GM12878 (cell line): ENCODE measurements at regions not wholly inside any gene's neighbourhood (a gene's known extent, or its start where the extent isn't known, plus 50 kb on each side); places are given as distances from the start of the nearest gene placed in this dataset.

Experiments
- ATAC-seq: fragments of 200-7000 bp; cut with Tn5 transposase; 3 replicates; pipeline ENCODE4 v1.9.1; 2020; ENCODE audit warnings: mild to moderate bottlenecking, moderate library complexity
- BruUV-seq: library from RNA; stranded (reverse); fragments of 400-500 nt; replicated peaks from 2 replicates; lab custom pipeline; 2021; lab: Mats Ljungman, UMichigan
- CTCF ChIA-PET: fragments of 300-600 bp; sonication (Branson Sonifier 250); formaldehyde crosslinking; extraction: SDS; loops from one replicate; lab custom pipeline; 2021; ENCODE audit warnings: inconsistent platforms; lab: Yijun Ruan, JAX
- POLR2A ChIA-PET: fragments of 350-600 bp; formaldehyde crosslinking; extraction: SDS; loops from one replicate; lab custom pipeline; 2021; ENCODE audit warnings: inconsistent platforms; lab: Charles Lee
- RAD21 ChIA-PET: fragments of 300-600 bp; sonication (Branson Sonifier 250); formaldehyde crosslinking; loops from one replicate; lab custom pipeline; 2023; ENCODE audit warnings: antibody characterized with exemption; ENCODE audit not compliant: unreplicated experiment; lab: Charles Lee
- SMC1A ChIA-PET: fragments of 300-600 bp; sonication (Branson Sonifier 250); formaldehyde crosslinking; loops from one replicate; lab custom pipeline; 2023; ENCODE audit not compliant: unreplicated experiment, uncharacterized antibody; lab: Charles Lee
- DNase-seq: peaks from one replicate; pipeline ENCODE4 v3.0.0-alpha.2; 2011; ENCODE audit warnings: low read depth, low spot score
- FAIRE-seq: peaks from 3 replicates; lab custom pipeline; 2011; peaks lifted over from hg19 to GRCh38; lab: Jason Lieb, UNC
- H2AFZ ChIP-seq: 2 replicates; pipeline ENCODE4 v1.6.0; 2011; ENCODE audit warnings: low read depth, low read length, control low read depth; ENCODE audit not compliant: control insufficient read depth
- H3K27ac ChIP-seq: 2 replicates; pipeline ENCODE4 v1.5.1; 2011; ENCODE audit warnings: control low read depth; ENCODE audit not compliant: control insufficient read depth, insufficient read depth
- H3K27me3 ChIP-seq, 2 experiments: replicated peaks in 1 of 2; 2 replicates each; pipeline versions ENCODE4 v1.6.0 to v1.6.1; 2011; ENCODE audit warnings: low read length in 1 of 2; ENCODE audit not compliant: control insufficient read depth in 2 of 2, insufficient read depth in 2 of 2
- H3K36me3 ChIP-seq, 2 experiments: 2 replicates each; pipeline ENCODE4 v1.5.1; 2011; ENCODE audit warnings: low read length in 1 of 2; ENCODE audit not compliant: control insufficient read depth in 2 of 2, insufficient read depth in 2 of 2
- H3K4me1 ChIP-seq: 2 replicates; pipeline ENCODE4 v1.6.1; 2011; ENCODE audit warnings: mild to moderate bottlenecking, low read length, moderate library complexity, mixed read lengths; ENCODE audit not compliant: control insufficient read depth, insufficient read depth
- H3K4me2 ChIP-seq: 2 replicates; pipeline ENCODE4 v1.6.0; 2011; ENCODE audit warnings: control low read depth; ENCODE audit not compliant: control insufficient read depth, insufficient read depth
- H3K4me3 ChIP-seq: fragments of 200-600 bp; sonication (generic); 2 replicates; pipeline ENCODE4 v1.5.1; 2016
- H3K79me2 ChIP-seq: 2 replicates; pipeline ENCODE4 v1.6.0; 2011; ENCODE audit warnings: low read length; ENCODE audit not compliant: control insufficient read depth, insufficient read depth
- H3K9ac ChIP-seq: 2 replicates; pipeline ENCODE4 v1.8.0; 2011; ENCODE audit warnings: low read length, control low read depth, mixed read lengths; ENCODE audit not compliant: control insufficient read depth, insufficient read depth
- H3K9me3 ChIP-seq: replicated peaks from 3 replicates; pipeline ENCODE4 v1.5.1; 2011; ENCODE audit warnings: mild to moderate bottlenecking, low read length; ENCODE audit not compliant: control insufficient read depth, insufficient read depth
- H4K20me1 ChIP-seq: 2 replicates; pipeline ENCODE4 v1.6.0; 2011; ENCODE audit not compliant: control insufficient read depth, insufficient read depth
- BMI1 ChIP-seq: fragments of 450-650 bp; IDR thresholded peaks from 2 replicates; pipeline ENCODE4 v1.6.1; 2016; ENCODE audit warnings: mild to moderate bottlenecking, moderate library complexity, borderline replicate concordance
- CREM ChIP-seq: IDR thresholded peaks from 2 replicates; pipeline ENCODE4 v1.6.1; 2014; ENCODE audit warnings: antibody characterized with exemption, low read depth
- SMARCA5 ChIP-seq: fragments of 450-650 bp; IDR thresholded peaks from 2 replicates; pipeline ENCODE4 v1.6.1; 2017; ENCODE audit warnings: mild to moderate bottlenecking
- ZNF622 ChIP-seq: fragments of 450-650 bp; IDR thresholded peaks from 2 replicates; pipeline ENCODE4 v1.6.1; 2017; ENCODE audit warnings: mild to moderate bottlenecking, inconsistent platforms
- WGBS: methylation state at CpG from one replicate; pipeline ENCODE4 v1.1.6; 2016; ENCODE audit warnings: low lambda C conversion rate; ENCODE audit not compliant: insufficient replicate concordance, insufficient coverage; ENCODE audit errors: missing lambda C conversion rate; 5-methylcytosine and 5-hydroxymethylcytosine counted together
- in situ Hi-C: fragments of 300-500 bp; cut with MboI; formaldehyde crosslinking; loops from 9 replicates; pipeline ENCODE4 v1.14.3; 2018; ENCODE audit warnings: mixed read lengths
- intact Hi-C: fragments of 100-400 bp; cut with micrococcal nuclease; formaldehyde crosslinking; loops from one replicate; pipeline ENCODE4 v1.14.2; 2022; ENCODE audit not compliant: unreplicated experiment
- TF ChIP-seq, protein P1 (sequence below), 3 experiments: IDR thresholded peaks in 2 of 3; conservative IDR thresholded peaks in 1 of 3; 2 replicates each; pipeline ENCODE4 v1.5.1; 2011; ENCODE audit warnings: low read depth in 3 of 3, low read length in 3 of 3, mild to moderate bottlenecking in 3 of 3, control low read depth in 2 of 3, moderate library complexity in 2 of 3, inconsistent platforms in 1 of 3, mixed read lengths in 1 of 3; ENCODE audit not compliant: control insufficient read depth in 2 of 3, insufficient read depth in 1 of 3; ENCODE audit errors: extremely low read depth in 1 of 3

DNA sequence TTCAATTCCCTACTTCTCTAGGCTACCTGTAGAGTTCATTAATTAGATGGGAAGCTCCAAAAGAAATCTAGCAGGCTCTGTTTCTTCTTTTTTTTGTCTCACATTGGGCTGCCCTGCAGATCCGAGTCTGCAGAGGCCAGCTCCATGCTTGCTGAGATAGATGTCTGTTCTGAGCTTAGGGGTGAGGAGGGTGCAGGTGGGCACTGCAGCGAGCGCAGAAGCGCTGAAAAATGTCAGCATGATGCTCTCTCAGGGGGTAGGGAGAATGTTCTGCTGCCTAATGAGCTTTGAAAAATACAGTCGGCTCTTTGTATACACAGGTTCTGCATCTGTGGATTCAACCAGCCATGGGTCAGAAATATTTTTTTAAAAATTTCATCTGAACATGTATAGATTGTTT lies 56.8 kb upstream of the KCNA3 start (continued):
- TF ChIP-seq ZNF622 (no peak), SMARCA5 (no peak)
- TF ChIP-seq, protein P1, sequence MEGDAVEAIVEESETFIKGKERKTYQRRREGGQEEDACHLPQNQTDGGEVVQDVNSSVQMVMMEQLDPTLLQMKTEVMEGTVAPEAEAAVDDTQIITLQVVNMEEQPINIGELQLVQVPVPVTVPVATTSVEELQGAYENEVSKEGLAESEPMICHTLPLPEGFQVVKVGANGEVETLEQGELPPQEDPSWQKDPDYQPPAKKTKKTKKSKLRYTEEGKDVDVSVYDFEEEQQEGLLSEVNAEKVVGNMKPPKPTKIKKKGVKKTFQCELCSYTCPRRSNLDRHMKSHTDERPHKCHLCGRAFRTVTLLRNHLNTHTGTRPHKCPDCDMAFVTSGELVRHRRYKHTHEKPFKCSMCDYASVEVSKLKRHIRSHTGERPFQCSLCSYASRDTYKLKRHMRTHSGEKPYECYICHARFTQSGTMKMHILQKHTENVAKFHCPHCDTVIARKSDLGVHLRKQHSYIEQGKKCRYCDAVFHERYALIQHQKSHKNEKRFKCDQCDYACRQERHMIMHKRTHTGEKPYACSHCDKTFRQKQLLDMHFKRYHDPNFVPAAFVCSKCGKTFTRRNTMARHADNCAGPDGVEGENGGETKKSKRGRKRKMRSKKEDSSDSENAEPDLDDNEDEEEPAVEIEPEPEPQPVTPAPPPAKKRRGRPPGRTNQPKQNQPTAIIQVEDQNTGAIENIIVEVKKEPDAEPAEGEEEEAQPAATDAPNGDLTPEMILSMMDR (IDR thresholded peaks at IDR 0.05 in 2 of 3, conservative IDR thresholded peaks at IDR 0.05 in 1 of 3; ENCODE audit: control insufficient read depth in 2 of 3, extremely low read depth in 1 of 3, insufficient read depth in 1 of 3, low read depth in 3 of 3, low read length in 3 of 3): no peak

DNA sequence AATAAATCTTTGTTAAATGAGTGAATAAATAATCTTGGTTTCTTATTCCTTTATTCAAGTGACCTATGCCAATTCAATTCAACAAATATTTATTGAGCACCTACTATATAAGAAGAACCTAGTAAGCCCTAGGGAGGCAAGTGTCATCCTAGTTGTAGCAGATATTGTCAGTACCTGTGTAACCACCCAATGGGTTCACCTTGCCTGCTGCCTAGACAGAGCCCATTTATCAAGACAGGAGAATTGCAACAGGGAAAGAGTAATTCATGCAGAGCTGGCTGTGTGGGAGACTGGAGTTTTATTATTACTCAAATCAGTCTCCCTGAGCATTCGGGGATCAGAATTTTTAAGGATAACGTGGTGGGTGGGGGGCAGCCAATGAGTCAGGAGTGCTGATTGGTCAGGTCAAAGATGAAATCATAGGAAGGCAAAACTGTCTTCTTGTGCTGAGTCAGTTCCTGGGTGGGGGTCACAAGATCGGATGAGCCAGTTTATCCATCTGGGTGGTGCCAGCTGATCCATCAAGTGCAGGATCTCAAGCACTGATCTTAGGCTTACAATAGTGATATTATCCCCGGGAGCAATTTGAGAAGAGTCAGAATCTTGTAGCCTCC lies 53.8 kb upstream of the KCNA3 start:
- H3K9ac ChIP-seq: no peak overlapping the region
- in situ Hi-C loops: no loop called here
- no peak overlapping the region for H2AFZ ChIP-seq
- H3K4me3 ChIP-seq: no peak overlapping the region
- ChIA-PET CTCF (interaction anchor here (0.8 to 2.2 kb wide), 3 partner anchors 22 to 94 kb away, joined by 3 to 8 read pairs (median 3); no protein-coding TSS in a partner anchor), SMC1A (interaction anchor here (1.3 to 1.6 kb wide), 3 partner anchors 37 to 94 kb away, joined by 4 to 5 read pairs (median 5); no protein-coding TSS in a partner anchor), RAD21 (interaction anchor here (2.6 kb wide), 1 partner anchor 94 kb away, joined by 13 read pairs; no protein-coding TSS in a partner anchor), POLR2A (no interaction called here)
- BruUV-seq: no TSS peak
- H3K36me3 ChIP-seq: no peaks in the 10 kb centered on the region
- 53% methylated on average over 4 of the region's 4 CpGs for WGBS
- H3K27ac ChIP-seq: no peak overlapping the region
- DNase-seq (no peak), FAIRE-seq (no peak), ATAC-seq (no peak)
- no peaks in the 10 kb centered on the region for H3K79me2 ChIP-seq
- no peaks in the 10 kb centered on the region for H4K20me1 ChIP-seq
- no peaks in the 10 kb centered on the region for H3K9me3 ChIP-seq
- no peak overlapping the region for H3K4me2 ChIP-seq
- no peaks in the 10 kb centered on the region for H3K27me3 ChIP-seq
- peaks cover 24% of the 10 kb centered on the region for H3K4me1 ChIP-seq
- intact Hi-C loops: no loop called here
- TF ChIP-seq CREM (no peak), BMI1 (no peak)
